HG03342 (cell line): ENCODE measurements at regions not wholly inside any gene's neighbourhood (a gene's known extent, or its start where the extent isn't known, plus 50 kb on each side); places are given as distances from the start of the nearest gene placed in this dataset.
"Not testable (repeated sequence)": the region's sequence is repeated elsewhere in the genome, so short reads cannot be mapped to it uniquely, and the experiment has no call there.

Source experiments
- ATAC-seq: cut with Tn5 transposase; IDR thresholded peaks from one replicate; pipeline ENCODE4 v1.9.1; 2021; ENCODE audit warnings: mild to moderate bottlenecking, moderate library complexity; ENCODE audit not compliant: unreplicated experiment

GRCh38 chrX:10469-11458 is 270.4 kb upstream of the PLCXD1 start:
- not testable (repeated sequence) for ATAC-seq

GRCh38 chrX:13821-14443 is 267.2 kb upstream of the PLCXD1 start:
- ATAC-seq: peak; percentile 71

DNA sequence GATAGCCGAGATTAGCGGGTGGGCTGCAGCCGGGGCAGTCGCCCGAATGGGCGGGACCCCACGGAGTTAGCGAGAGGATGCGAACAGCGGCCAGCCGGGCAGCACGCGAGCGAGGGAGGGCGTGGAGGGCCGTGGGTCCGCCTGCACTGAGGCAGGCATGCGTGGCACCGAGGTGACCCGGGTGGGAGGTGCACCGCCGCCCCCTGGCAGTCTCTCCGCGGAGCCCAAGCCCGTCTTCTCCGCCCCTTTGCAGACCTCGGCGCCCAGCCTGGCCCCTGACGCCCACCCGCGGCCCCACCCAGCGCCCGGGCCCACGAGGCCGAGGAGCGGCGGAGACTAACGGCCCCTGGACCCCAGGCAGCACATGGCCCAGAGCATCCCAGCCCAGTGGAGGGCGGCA is 266.7 kb upstream of the PLCXD1 start:
- ATAC-seq: peak; percentile 18

- ATAC-seq: peak; percentile 72
These were observed 262.3 kb upstream of the PLCXD1 start for GRCh38 chrX:18768-19454.

DNA sequence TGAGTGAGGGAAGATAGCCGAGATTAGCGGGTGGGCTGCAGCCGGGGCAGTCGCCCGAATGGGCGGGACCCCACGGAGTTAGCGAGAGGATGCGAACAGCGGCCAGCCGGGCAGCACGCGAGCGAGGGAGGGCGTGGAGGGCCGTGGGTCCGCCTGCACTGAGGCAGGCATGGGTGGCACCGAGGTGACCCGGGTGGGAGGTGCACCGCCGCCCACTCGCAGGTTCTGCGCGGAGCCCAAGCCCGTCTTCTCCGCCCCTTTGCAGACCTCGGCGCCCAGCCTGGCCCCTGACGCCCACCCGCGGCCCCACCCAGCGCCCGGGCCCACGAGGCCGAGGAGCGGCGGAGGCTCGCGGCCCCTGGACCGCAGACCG is 261.7 kb upstream of the PLCXD1 start:
- peak; percentile 14 for ATAC-seq

DNA sequence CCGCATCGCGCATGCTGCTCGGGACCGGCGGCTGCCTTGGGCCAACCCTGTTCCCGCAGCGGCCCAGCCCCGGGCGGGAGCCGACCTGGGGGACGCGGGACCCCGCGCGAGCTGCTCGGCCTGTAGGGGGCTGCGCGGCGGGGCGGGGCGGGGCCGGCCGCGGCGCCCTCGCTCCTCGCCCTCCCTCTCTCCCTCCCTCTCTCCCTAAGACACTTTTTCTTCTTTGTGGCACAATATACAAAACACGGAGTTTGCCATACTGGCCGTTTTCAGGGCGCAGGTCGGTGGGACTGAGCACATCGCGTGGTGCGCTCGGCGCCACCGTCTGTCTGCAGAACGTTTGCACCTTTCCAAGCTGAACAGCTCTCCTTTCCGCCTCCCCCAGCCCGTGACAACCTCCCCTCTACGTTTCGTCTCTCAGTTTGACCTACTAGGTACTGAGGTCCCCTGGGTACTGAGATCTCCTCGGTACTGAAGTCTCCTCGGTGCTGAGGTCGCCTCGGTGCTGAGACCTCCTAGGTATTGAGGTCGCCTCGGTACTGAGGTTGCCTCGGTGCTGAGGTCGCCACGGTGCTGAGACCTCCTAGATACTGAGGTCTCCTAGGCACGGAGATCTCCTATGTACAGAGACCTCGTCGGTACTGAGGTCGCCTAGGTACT is 261.1 kb upstream of the PLCXD1 start:
- ATAC-seq: peak; percentile 43

- not testable (repeated sequence) for ATAC-seq
These were observed 257.0 kb upstream of the PLCXD1 start for GRCh38 chrX:24139-24538.
